Tongue (tissue), 1 donor: ENCODE measurements at regions not wholly inside any gene's neighbourhood (a gene's known extent, or its start where the extent isn't known, plus 50 kb on each side); places are given as distances from the start of the nearest gene placed in this dataset.

Experiments
- DNase-seq: peaks from one replicate; pipeline ENCODE4 v3.0.0-alpha.2; 2015

DNA sequence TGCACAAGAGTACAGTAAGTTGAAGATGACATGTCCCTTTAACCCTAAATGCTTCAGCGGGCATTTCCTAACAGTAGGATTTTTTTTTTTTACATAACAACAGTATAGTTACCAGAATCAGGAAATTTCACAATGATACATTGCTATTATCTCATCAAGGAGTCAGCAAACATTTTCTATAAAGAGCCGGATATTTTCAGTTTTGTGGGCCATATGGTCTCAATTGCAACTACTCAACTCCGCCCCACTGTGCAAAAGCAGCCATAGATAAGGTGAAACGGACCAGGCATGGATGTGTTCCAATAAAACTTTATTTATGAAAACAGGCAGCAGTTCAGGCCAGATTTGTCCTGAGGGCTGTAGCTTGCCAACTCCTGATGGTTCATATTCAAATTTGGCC, 130.6 kb downstream of the SMAD6 start:
- no peak for DNase-seq

DNA sequence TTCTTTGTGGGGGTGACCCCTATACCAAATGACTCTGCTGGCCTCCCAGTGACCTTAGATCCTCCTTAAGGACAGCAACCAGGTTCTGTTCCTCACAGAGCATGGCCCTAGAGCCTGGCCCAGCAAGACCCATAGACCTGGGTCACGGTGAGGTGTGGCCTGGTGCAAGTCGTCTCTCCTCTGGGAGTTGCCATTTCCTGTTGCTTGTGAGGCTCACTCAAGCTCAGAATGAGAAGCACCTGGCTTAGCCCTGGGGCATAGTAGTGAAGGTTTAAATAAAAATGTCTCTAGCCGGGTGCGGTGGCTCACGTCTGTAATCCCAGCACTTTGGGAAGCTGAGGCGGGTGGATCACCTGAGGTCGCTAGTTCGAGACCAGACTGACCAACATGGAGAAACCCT, 131.3 kb downstream of the SMAD6 start:
- no peak for DNase-seq

DNA sequence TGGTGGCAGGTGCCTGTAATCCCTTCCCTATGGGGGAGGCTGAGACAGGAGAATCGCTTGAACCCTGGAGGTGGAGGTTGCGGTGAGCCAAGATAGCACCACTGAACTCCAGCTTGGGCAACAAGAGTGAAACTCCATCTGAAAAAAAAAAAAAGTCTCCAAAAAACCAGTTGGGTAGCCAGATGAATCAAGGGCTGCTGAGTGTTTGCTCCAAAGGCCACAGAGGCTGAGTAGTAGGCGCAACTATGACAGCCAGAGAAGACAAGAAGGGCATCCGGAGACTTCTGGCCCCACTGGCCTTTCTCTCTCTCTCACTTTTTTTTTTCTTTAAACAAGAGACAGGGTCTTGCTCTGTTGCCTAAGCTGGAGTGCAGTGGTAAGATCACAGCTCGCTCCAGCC, 131.8 kb downstream of the SMAD6 start:
- DNase-seq = no peak

DNA sequence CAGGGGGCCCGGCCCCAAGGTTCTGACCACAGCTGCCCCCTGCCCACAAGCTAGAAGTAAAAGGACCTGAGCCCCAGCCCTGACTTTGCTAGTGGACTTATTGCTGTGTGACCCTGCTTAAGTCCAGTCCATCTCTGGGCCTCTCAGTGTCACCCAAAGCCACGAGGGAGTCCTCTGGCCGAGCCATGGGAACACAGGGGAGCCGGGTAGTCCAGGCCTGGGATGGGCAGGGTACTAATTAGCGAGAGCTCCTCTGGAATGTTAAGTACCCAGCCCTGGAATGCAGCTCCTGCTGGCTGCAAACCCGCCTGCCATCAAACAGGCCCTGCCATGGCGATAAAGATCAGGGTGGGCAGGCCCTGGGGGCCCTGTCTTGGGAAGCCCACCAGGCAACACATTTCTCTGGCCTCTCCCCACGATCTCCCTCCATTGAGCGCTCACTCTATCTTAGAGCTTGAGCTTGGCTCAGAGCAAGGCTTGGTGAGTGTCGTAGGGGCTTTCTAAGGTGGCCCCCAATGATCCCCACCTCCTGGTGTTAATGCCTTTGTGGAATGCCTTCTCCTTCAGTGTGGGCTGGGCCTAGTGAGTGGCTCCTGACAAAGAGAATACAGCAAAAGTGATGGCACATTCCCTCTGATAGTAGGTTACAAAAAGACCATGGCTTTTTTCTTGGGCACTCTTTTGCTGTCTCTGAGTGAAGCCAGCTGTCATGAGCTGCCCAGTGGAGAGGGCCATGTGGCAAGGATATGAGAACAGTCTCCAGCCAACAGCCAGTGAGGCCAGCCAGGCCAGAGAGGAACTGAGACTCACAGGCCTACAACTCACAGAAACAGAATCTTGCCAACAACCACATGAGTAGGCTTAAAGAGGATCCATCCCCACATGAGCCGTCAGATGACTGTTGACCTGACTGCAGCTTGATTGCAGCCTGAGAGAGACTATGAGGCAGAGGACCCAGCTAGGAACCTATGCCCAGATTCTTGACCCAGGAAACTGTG, 133.1 kb downstream of the SMAD6 start:
- DNase-seq = peak; percentile 62

DNA sequence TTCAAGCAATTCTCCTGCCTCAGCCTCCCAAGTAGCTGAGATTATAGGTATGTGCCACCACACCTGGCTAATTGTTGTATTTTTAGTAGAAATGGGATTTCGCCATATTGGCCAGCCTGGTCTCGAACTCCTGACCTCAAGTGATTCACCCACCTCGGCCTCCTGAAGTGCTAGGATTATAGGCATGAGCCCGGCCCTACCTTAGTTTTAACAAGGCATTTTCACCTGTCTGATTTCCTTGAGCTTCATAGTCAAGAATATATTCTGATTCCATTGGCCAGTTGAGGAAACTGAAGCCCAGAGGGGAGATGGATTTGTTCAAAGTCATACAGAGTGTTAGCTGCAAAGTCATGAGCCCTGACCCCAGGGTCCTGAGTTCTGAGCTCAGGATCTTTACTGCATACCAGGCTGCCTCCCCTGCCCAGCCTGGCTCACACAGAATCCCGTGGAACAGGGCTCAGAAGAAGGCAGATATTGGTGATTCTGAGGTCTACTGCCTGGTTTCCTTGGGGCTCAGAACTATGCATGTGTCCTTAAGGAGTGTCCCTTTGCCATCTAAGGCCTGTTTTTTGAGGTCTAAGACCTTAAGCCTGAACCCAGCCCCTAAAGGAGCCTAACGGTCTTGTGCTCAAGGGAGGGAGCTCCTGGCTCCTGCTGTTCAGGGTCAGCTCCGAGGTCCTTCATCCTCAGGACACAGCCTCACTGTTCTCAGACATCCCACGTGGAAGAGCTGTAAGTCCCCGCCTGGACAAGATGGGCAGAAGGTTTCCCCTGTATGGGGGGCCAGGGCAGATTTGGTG, 134.4 kb downstream of the SMAD6 start:
- no peak for DNase-seq

DNA sequence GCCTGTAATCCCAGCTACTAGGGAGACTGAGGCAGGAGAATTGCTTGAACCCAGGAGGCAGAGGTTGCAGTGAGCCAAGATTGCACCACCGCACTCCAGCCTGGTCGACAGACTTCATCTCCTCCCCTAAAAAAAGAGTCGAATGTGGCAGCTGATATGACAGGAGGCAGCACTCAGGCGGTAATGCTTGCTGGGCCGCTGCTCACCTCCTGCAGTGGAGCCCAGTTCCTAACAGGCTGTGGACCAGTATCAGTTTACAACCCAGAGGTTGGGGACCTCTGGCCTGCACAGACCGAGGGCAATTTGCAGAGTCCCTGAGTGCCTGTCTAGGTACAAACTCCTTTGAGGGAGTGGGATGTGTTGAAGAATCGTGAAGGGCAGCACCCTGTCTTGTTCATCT, 136.2 kb downstream of the SMAD6 start:
- DNase-seq = no peak

DNA sequence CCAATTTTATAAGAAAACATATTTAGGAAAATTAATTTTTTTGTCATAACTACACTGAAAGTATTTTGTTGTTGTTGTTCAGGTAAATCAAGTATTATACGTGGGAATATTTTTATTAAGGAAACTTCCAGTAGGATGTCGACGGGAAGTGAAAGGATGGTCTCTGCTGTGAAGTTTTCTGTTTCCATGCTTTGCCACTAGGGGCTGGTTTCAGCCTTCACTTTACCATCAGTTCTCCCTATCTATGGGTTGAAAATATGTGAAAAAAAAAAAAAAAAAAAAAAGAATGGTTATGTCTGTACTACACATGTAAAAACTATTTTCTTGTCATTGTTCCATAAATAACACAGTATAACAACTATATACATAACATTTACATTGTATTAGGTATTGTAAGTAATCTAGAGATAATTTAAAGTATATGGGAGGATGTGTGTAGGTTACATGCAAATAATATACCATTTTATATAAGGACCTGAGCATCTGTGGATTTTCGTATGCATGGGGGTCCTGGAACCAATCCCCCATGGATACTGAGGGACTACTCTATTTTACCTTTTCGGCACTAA, 136.7 kb downstream of the SMAD6 start:
- peak; percentile 51 for DNase-seq

DNA sequence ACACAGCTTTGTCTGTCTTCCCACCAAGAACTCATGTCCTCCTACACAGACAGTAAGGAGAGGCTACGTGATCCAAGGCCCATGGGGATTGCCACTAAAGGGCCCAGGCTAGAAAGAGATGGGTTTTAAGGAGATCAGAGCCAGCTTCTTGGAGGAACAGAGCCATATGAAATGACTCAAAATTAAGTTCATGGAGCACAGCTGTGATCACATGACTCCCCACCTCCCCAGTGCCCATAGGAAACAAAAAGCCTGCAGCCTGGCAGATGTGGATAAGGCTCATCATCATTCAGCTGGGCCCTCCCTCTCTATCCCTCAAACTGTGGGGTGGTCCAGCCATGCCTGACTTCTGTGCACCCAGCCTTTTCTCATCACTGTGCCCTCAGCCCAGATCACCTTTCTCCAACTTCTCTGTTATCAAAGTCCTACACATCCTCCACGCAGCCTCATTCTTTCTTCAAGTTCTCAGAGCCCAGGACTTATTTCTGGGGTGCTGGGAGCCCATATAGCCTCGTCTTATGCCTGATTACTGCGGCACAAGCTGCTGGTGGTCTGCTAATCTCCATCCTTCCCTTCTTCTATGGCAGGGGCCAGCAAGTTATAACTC, 137.6 kb downstream of the SMAD6 start:
- DNase-seq = no peak

DNA sequence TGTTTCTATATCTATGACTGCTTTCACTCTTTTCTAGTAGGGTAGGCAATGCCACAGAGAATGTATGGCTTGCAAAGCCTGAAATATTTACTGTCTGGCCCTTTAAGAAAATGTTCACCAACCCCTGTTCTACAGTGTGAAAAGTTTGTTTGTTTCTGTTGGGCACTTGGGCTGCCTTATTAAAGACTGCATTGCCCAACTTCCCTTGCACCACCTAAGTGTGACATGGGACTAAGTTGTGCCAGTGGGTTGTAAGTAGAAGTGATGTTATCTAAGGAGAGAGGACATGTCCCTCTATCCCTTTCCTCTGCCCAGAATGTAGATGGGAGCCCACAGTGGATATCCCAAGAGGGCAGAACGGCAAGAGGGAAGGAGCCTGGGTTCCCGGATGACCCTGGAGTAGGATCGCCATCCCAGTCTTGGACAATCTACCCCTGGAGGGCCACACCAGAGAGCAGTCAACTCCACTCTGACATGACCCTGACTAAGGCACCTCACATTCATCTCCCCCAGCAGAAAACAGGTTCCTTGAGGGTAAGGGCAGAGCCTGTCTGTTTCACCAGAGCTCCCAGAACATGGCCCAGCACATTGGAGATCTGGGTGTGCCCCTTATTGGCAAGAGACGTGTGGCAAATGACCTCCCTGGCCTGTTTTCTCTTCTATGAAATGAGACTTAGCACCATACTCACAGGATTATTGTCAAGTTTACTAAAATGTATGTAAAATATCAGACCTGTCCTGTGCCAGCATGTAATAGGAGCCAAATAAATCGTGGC, 138.8 kb downstream of the SMAD6 start:
- DNase-seq = no peak

DNA sequence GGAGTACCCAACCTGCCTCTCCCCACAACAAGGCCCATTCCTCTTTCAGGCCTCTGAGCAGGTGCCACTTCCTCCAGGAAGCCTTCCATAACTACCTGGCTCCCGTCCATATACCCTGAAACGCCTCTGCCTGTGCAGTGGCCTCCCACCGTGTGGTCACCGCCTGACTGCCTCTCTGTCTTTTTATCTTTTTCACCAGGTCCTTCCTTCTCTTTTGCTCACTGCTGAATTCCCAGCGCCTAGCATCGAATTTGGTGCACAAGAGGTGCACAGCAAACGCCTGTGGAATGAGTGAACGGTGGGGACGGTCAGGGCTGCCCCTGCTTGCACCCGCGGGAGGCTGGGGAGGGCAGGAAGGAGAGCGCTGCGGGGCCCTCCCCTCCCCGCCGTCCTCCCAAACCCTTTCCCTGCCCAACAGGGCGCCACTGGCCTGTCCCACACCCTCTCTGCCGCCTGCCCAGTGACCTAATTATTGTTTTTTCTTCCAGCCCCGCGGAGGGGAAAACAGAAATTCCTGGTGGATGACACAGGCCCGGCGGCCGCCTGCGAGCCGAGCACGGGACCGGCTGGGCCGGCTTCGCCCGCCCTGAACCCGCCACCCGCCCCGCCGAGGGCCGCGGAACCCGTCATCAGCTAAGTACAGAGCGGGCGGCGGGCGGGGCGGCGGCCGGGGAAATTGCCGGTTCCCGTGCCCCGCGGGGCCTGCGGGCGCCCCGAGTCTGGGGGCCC, 140.1 kb downstream of the SMAD6 start:
- peak; percentile 84 for DNase-seq

DNA sequence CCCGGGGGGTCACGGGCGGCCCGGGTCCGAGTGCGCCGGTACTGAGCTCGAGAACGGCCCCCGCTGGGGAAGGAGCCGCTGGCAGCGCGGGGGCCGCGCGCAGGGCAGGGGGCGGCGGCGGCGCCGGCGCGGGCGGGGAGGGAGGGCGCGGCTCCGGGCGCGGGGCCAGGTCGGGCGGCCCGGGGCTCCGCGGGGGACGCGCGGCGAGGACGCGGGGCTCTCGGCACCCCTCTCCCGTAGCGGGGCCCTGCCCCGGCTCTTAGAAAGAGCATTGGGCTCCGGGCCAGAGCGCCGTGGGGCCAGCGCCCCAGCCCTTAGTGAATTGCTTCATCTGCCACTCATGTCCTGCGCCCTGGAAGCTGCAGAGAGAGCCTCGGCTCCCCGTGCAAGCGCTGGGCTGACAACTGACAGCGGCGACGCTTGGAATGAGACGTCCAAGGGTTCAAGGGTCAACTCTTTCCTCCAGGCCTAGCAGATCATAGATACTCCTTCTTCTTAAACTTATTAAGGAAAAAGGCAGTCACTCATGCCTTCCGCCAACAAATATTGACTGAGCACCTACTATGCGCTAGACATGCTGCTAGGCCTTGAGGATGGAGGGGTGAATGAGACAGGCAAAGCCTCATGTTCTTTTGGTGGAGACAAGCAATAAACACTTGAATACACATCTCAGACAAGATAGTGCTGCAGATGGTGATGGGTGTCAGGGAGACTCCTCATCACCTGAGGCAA, 140.8 kb downstream of the SMAD6 start:
- peak; percentile 68 for DNase-seq

DNA sequence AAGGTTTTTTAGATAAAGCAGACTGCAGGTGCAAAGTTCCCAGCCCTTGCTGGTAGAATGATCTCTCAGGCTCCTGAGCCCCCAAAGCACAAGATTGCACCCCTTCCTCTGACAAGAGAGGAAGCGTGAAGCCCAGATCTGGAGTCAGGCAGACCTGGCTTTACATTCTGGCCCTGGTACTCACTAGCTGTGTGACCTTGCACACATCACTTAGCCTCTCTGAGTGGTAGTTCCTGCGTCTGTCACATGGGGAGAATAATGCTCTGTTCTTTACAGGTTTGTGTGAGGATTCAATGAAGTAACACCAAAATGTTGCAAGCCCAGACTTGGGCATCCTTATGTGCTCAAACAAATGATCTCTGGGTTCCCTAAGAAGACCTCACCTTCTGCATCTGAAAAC, 141.5 kb downstream of the SMAD6 start:
- DNase-seq = no peak

DNA sequence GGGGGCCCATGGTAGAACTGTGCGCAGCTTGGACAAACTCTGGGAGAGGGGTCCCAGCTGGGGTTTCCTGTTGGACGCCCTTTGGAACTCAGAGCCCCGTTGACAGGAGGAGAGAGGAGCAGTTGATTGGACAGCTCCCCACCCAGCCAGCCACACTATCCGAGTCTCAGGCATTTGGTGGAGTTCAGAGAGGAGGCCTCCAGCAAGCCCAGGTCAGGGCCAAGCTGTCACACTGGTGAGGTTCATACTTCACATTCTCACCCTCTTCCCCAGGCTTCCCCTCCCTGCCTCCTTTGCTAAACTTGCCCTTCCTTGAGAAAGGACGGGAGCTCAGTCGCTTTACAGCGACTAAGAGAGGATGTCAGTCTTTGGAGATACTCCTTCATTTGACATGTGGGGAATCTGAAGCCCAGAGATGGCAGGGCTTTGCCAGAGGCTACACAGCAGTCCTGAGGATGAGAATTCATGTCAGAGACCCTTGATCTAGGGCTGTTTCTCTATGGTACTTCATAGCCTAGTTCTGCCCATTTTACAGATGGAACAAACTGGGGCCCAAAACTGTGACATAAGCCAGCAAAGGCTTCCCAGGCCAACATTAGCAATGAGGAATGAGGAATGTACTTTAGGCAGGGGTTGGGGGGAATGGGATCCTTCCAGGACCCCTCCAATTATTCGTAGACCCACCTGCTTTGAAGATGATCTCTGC, 142.2 kb downstream of the SMAD6 start:
- no peak for DNase-seq

DNA sequence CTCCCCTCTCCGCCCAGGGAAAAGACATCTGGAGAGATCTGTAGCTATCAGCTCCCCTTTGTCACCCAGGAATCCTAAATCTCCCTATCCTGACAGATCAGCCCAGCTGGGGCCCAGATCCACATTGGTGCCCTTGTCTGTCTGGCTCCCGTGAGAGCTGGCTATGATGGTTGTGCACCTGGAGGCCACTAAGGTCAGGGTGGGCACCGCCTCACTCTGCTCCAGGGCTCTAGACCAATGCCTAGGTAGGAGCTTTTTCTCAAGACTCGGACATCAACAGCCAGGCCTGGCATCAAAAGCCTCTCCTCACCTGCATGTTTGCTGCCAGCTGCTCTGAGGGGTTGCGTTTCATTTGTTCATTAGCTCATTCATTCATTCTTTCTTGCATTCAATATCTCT, 142.7 kb downstream of the SMAD6 start:
- DNase-seq = no peak

DNA sequence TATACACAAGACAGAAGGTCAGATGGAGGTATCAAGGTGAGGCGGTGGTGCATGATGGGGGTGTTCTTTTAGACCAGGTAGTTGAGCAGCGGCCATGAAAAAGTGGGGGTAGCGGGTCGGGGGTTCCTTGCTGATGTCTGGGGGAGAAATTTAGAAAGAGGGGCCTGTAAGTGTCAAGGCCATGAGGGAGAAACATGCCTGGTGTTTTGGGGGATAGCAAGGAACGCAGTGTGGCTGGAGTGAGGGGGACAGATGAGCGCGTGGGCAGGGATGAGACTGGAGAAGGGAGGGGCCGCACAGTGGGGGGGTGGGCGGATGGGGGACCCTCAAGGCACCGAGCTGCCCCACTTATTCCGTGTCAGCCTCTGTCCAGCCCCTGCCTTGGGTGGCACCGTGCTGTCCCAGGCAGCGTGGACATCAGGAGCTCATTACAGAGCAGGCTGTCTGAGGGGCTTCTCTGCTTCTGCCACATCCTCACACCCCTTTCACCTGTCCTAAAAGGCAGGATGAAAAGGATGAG, 143.3 kb downstream of the SMAD6 start:
- no peak for DNase-seq

DNA sequence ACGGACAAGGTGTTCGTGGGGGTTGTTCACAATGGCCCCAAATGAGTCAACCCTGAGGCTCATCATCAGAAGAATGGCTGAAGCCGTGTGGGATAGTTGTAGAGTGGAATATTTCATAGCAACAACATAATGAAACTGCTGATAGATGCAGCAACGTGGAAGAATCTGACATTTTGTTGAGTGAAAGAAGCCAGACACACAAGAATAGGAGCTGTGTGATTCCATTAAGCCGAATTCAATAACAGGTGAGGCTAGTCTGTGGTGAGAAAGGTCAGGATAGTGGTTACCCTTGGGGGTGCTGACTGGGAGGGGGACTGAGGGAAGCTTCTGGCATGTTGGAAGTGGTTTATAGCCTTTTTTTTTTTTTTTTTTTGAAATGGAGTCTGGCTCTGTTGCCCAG, 144.0 kb downstream of the SMAD6 start:
- DNase-seq = no peak

DNA sequence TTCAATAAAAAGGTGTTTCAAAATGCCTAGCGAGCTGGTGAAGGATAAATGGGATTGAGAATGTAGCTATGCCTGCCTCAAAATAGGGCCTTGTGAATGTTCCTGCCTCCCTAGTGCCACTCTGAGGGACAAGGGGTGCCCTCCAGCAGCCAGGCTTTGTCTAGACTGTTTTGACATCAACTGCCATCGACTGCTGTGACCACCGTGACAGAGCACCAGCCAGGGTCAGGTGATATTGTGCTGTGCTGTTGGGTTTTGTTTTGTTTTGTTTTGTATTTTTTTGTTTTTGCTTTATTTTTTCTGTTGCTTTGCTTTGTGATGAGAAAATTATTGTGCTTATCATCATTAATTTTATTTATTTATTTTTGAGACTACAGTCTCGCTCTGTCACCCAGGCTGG, 144.8 kb downstream of the SMAD6 start:
- no peak for DNase-seq

DNA sequence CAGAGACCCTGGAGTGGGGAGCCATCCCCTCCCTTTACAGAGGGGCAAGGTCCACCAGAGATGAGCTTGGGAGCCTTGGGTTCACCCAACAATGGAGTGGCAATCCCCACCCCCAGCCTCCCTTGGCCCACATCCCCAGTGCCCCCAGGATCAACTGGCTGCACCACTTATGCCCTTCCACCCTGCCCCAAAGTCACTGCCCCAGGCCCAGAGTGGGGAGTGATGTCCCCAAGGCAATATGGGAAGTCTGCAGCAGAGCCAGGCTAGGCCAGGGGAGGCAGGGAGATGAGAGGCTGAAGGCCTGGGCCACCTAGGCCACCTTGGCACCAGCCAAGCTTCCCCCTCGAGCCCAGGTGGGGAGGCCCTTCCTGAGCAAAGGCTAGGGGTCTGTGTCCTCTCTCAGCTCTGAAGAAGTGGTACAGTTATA, 145.5 kb downstream of the SMAD6 start:
- no peak for DNase-seq

DNA sequence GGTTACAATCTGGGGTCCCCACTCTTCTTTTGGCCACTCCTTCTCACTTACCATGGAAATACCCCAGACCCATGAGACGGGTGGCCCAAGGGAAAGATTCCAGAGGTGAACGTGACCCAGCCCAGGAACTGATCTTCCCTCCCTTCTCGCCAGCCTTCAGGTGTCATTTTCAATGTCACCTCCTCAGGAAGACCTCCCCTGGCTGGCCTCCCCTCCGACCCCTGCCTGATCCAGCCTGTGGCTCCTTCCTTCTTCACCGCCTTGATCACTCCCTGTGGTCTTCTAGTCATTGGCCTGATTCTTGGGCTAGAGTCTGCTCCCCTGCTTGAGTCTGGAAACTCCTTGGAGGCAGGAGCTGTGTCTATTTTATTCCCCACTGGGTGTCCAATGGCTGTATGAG, 146.1 kb downstream of the SMAD6 start:
- DNase-seq = no peak
